ENCODE measurements at regions not wholly inside any gene's neighbourhood (a gene's known extent, or its start where the extent isn't known, plus 50 kb on each side); places are given as distances from the start of the nearest gene placed in this dataset.

- no peak for TF ChIP-seq ZHX2 (IDR thresholded peaks at IDR 0.05; ENCODE audit: low read depth)
- no peak for TF ChIP-seq ZHX2 (CRISPR knock-in tag; IDR thresholded peaks at IDR 0.05; ENCODE audit: borderline replicate concordance)
- no peak for TF ChIP-seq ZNF24 (IDR thresholded peaks at IDR 0.05)
- TF ChIP-seq ISL2 (CRISPR knock-in tag; IDR thresholded peaks at IDR 0.05) = no peak
These were observed 206.6 kb upstream of the BMPER start (continued) for GRCh38 chr7:33698692-33699128.

- CTCF ChIA-PET (ENCODE audit: low intra/inter-chr PET ratio, low total read pairs) = no interaction called here
- no TSS peak for BruUV-seq (replicated peaks)
- Histone ChIP-seq H3K4me3 (replicated peaks in 1 of 3; ENCODE audit: insufficient read depth in 1 of 3, low read depth in 2 of 3, low read length in 3 of 3) (no peak overlapping the region), H3K27ac (ENCODE audit: extremely low read length, insufficient read depth, low read length) (no peak overlapping the region), H3K27me3 (ENCODE audit: control insufficient read depth in 1 of 2, insufficient read depth in 2 of 2, low read length in 2 of 2) (no peaks in the 10 kb centered on the region), H3K9ac (ENCODE audit: insufficient read depth, low read depth, low read length) (no peak overlapping the region), H3K36me3 (replicated peaks in 1 of 2; ENCODE audit: control insufficient read depth in 1 of 2, insufficient read depth in 2 of 2, low read length in 2 of 2) (no peaks in the 10 kb centered on the region), H3K4me1 (ENCODE audit: insufficient read depth, low read length) (peaks cover 62% of the 10 kb centered on the region), H3K9me3 (ENCODE audit: low read length) (no peaks in the 10 kb centered on the region), H3K4me2 (ENCODE audit: low read depth, low read length) (peak overlapping the region; percentile 21; the same call in 1 of the 2 replicates), H4K20me1 (ENCODE audit: insufficient read depth, low read length) (no peaks in the 10 kb centered on the region), H3K79me2 (ENCODE audit: insufficient read depth, low read length) (no peaks in the 10 kb centered on the region), H2AFZ (ENCODE audit: low read length) (no peak overlapping the region)
- DNase-seq (ENCODE audit: low spot score) (peak; percentile 28), FAIRE-seq (peak; percentile 8), ATAC-seq (no peak)
- intact Hi-C loops (cut with micrococcal nuclease; ENCODE audit: unreplicated experiment) (no loop called here), in situ Hi-C loops (cut with HindIII; ENCODE audit: extremely low pct_ligation_motif_present, low pct_unique_long_range_greater_than_20kb) (loop anchor here (25.0 kb wide), 1 partner anchor 513 kb away; no protein-coding TSS in a partner anchor)
- POLR2A ChIA-PET = no interaction called here
- 48% methylated on average over 11 of the region's 11 CpGs for WGBS (ENCODE audit: low lambda C conversion rate)
- TF ChIP-seq CEBPB (IDR thresholded peaks at IDR 0.05; ENCODE audit: borderline replicate concordance, low read depth, low read length) (peak; percentile 63; the same call in 1 of the 2 replicates), ZNF12 (CRISPR knock-in tag; IDR thresholded peaks at IDR 0.05) (peak; percentile 93), ZNF644 (CRISPR knock-in tag; IDR thresholded peaks at IDR 0.05; ENCODE audit: low read depth) (peak; percentile 50; the same call in 1 of the 2 replicates), CEBPG (CRISPR knock-in tag; IDR thresholded peaks at IDR 0.05) (peak; percentile 55), E2F1 (CRISPR knock-in tag; IDR thresholded peaks at IDR 0.05) (no peak), EHMT2 (IDR thresholded peaks at IDR 0.05; ENCODE audit: borderline replicate concordance, low read depth, low read length) (0 out of 2 replicates have a peak, but pooled peaks have one; percentile 51), ZNF652 (CRISPR knock-in tag; IDR thresholded peaks at IDR 0.05; ENCODE audit: borderline replicate concordance, low read depth) (no peak), PTBP1 (IDR thresholded peaks at IDR 0.05; ENCODE audit: low read depth, low read length, poor library complexity, severe bottlenecking) (no peak)
These were observed 205.1 kb upstream of the BMPER start for GRCh38 chr7:33700001-33700899.

Data from HepG2 (cell line).